NOMO-1 treated with DMSO at 0.1 percent for 48 hours (cell line): ENCODE measurements at regions not wholly inside any gene's neighbourhood (a gene's known extent, or its start where the extent isn't known, plus 50 kb on each side); places are given as distances from the start of the nearest gene placed in this dataset.

Experiments used
- DNase-seq: peaks from one replicate; lab custom pipeline; 2025; ENCODE audit not compliant: unreplicated experiment; lab: John Stamatoyannopoulos, UW

GRCh38 chr14:43207189-43207588 lies 1299.9 kb downstream of the FSCB start:
- no peak for DNase-seq

GRCh38 chr14:43204816-43205215 lies 1302.3 kb downstream of the FSCB start:
- no peak for DNase-seq

GRCh38 chr14:43200519-43200918 lies 1306.6 kb downstream of the FSCB start:
- no peak for DNase-seq

GRCh38 chr14:43198465-43198864 lies 1308.6 kb downstream of the FSCB start:
- DNase-seq = no peak

- no peak for DNase-seq
These were observed 1322.5 kb downstream of the FSCB start for GRCh38 chr14:43184540-43184939.

- DNase-seq = no peak
These were observed 1323.2 kb downstream of the FSCB start for GRCh38 chr14:43183916-43184315.

GRCh38 chr14:43175896-43176295 lies 1331.2 kb downstream of the FSCB start:
- no peak for DNase-seq

- DNase-seq = no peak
These were observed 1334.1 kb downstream of the FSCB start for GRCh38 chr14:43172899-43173548.

- DNase-seq = no peak
These were observed 1337.4 kb downstream of the FSCB start for GRCh38 chr14:43169722-43170121.

GRCh38 chr14:43168371-43168925 lies 1338.6 kb downstream of the FSCB start:
- DNase-seq = no peak

- no peak for DNase-seq
These were observed 1340.9 kb downstream of the FSCB start for GRCh38 chr14:43166163-43166562.

GRCh38 chr14:43165651-43166050 lies 1341.4 kb downstream of the FSCB start:
- DNase-seq = no peak

- DNase-seq = no peak
These were observed 1345.6 kb downstream of the FSCB start for GRCh38 chr14:43161477-43161876.

- DNase-seq = no peak
These were observed 1349.4 kb downstream of the FSCB start for GRCh38 chr14:43157661-43158060.

GRCh38 chr14:43155924-43156323 lies 1351.2 kb downstream of the FSCB start:
- DNase-seq = no peak

GRCh38 chr14:43155258-43155657 lies 1351.8 kb downstream of the FSCB start:
- DNase-seq = no peak

- no peak for DNase-seq
These were observed 1359.6 kb downstream of the FSCB start for GRCh38 chr14:43147485-43147884.

- no peak for DNase-seq
These were observed 1361.7 kb downstream of the FSCB start for GRCh38 chr14:43145361-43145760.

GRCh38 chr14:43143106-43143505 lies 1364.0 kb downstream of the FSCB start:
- DNase-seq = no peak

- DNase-seq = no peak
These were observed 1365.4 kb downstream of the FSCB start for GRCh38 chr14:43141636-43142191.

GRCh38 chr14:43140453-43140852 lies 1366.6 kb downstream of the FSCB start:
- no peak for DNase-seq

- DNase-seq = no peak
These were observed 1371.1 kb downstream of the FSCB start for GRCh38 chr14:43135877-43136411.

- DNase-seq = no peak
These were observed 1374.6 kb downstream of the FSCB start for GRCh38 chr14:43132441-43132840.
